A549 (cell line): ENCODE measurements at regions not wholly inside any gene's neighbourhood (a gene's known extent, or its start where the extent isn't known, plus 50 kb on each side); places are given as distances from the start of the nearest gene placed in this dataset.

Source experiments
- ATAC-seq, 2 experiments: fragments of 200-7000 bp in 1 of 2; fragments of >200 bp in 1 of 2; cut with Nextera tagmentation in 1 of 2; cut with Tn5 transposase in 1 of 2; 3 replicates each; pipeline versions ENCODE4 v1.8.0 to v1.9.1; 2018 to 2020; ENCODE audit warnings: mild to moderate bottlenecking in 1 of 2, moderate library complexity in 1 of 2
- CTCF ChIA-PET: fragments of 300-600 bp; sonication (Branson Sonifier 250); formaldehyde crosslinking; extraction: SDS; loops from one replicate; lab custom pipeline; 2021; ENCODE audit warnings: antibody characterized with exemption, inconsistent platforms; lab: Yijun Ruan, JAX
- POLR2A ChIA-PET: fragments of 350-600 bp; formaldehyde crosslinking; extraction: SDS; loops from one replicate; lab custom pipeline; 2021; ENCODE audit warnings: antibody characterized with exemption, inconsistent platforms; lab: Yijun Ruan, JAX
- DNase-seq, 2 experiments: peaks; one replicate each; pipeline versions ENCODE4 v3.0.0 to v3.0.0-alpha.2; 2011 to 2016; ENCODE audit warnings: low read depth in 1 of 2, low spot score in 1 of 2
- FAIRE-seq: peaks from 2 replicates; lab custom pipeline; 2011; peaks lifted over from hg19 to GRCh38; lab: Jason Lieb, UNC
- H3K27ac ChIP-seq, 2 experiments: fragments of >200 bp; sonication (Bioruptor Twin); formaldehyde crosslinking; 3 replicates each; pipeline ENCODE4 v1.5.1; 2016 to 2017
- H3K4me1 ChIP-seq: fragments of >200 bp; sonication (Bioruptor Twin); formaldehyde crosslinking; 3 replicates; pipeline ENCODE4 v1.6.1; 2016
- H3K4me2 ChIP-seq: fragments of >200 bp; sonication (Bioruptor Twin); formaldehyde crosslinking; 3 replicates; pipeline ENCODE4 v1.6.1; 2016
- H3K4me3 ChIP-seq: fragments of >200 bp; sonication (Bioruptor Twin); formaldehyde crosslinking; 3 replicates; pipeline ENCODE4 v1.5.1; 2016
- H3K9me3 ChIP-seq: fragments of >200 bp; sonication (Bioruptor Twin); formaldehyde crosslinking; 3 replicates; pipeline ENCODE4 v1.6.1; 2016
- BHLHE40 ChIP-seq: IDR thresholded peaks from 2 replicates; pipeline ENCODE4 v1.6.1; 2012; ENCODE audit warnings: low read depth, low read length, inconsistent platforms
- CHD4 ChIP-seq: fragments of 200-600 bp; sonication (generic); IDR thresholded peaks from 2 replicates; pipeline ENCODE4 v1.6.1; 2016; ENCODE audit warnings: antibody characterized with exemption, mild to moderate bottlenecking, borderline replicate concordance
- CTCF ChIP-seq: fragments of >200 bp; sonication (Bioruptor Twin); formaldehyde crosslinking; IDR thresholded peaks from 3 replicates; pipeline ENCODE4 v1.5.1; 2016
- EHMT2 ChIP-seq: fragments of 200-600 bp; sonication (generic); IDR thresholded peaks from 2 replicates; pipeline ENCODE4 v1.6.1; 2016; ENCODE audit warnings: antibody characterized with exemption, low read depth, mild to moderate bottlenecking, moderate library complexity
- ELK1 ChIP-seq: fragments of 150-350 bp; IDR thresholded peaks from 2 replicates; pipeline ENCODE4 v1.6.1; 2014; ENCODE audit warnings: low read depth, mild to moderate bottlenecking, low read length
- ESRRA ChIP-seq: fragments of 150-350 bp; IDR thresholded peaks from 2 replicates; pipeline ENCODE4 v1.6.1; 2014; ENCODE audit warnings: mild to moderate bottlenecking, low read length, borderline replicate concordance
- HDAC2 ChIP-seq: fragments of 200-600 bp; sonication (generic); IDR thresholded peaks from 2 replicates; pipeline ENCODE4 v1.6.1; 2016
- HES2 ChIP-seq: fragments of >200 bp; sonication (Bioruptor Twin); formaldehyde crosslinking; IDR thresholded peaks from 2 replicates; pipeline ENCODE4 v1.6.1; 2016
- HEYL ChIP-seq: fragments of 250-450 bp; sonication (Bioruptor Pico); IDR thresholded peaks from 2 replicates; pipeline ENCODE4 v1.8.0; 2021; ENCODE audit warnings: mild to moderate bottlenecking, moderate library complexity
- HOXB5 ChIP-seq: fragments of 250-450 bp; sonication (Bioruptor Pico); IDR thresholded peaks from 2 replicates; pipeline ENCODE4 v1.5.0; 2020; ENCODE audit warnings: mild to moderate bottlenecking, moderate library complexity
- KDM5A ChIP-seq: fragments of 200-600 bp; sonication (generic); IDR thresholded peaks from 2 replicates; pipeline ENCODE4 v1.6.1; 2016; ENCODE audit warnings: antibody characterized with exemption, mild to moderate bottlenecking
- MAZ ChIP-seq: fragments of 150-350 bp; IDR thresholded peaks from 2 replicates; pipeline ENCODE4 v1.6.1; 2014; ENCODE audit warnings: antibody characterized with exemption, low read depth, low read length, borderline replicate concordance
- NFE2L2 ChIP-seq: fragments of 150-350 bp; conservative IDR thresholded peaks from 2 replicates; pipeline ENCODE4 v1.6.1; 2014; ENCODE audit warnings: low read length
- RAD21 ChIP-seq, 2 experiments: fragments of >200 bp in 1 of 2; sonication (Bioruptor Twin) in 1 of 2; formaldehyde crosslinking in 1 of 2; IDR thresholded peaks in 1 of 2; conservative IDR thresholded peaks in 1 of 2; 2 replicates in 1 of 2; 3 replicates in 1 of 2; pipeline ENCODE4 v1.6.1; 2012 to 2018; ENCODE audit warnings: inconsistent platforms in 1 of 2
- REST ChIP-seq: fragments of 200-600 bp; sonication (generic); IDR thresholded peaks from 2 replicates; pipeline ENCODE4 v1.6.1; 2016; ENCODE audit warnings: antibody characterized with exemption, mild to moderate bottlenecking, moderate library complexity
- SREBF2 ChIP-seq: fragments of 450-650 bp; IDR thresholded peaks from 2 replicates; pipeline ENCODE4 v1.6.1; 2014; ENCODE audit warnings: mild to moderate bottlenecking, moderate library complexity
- USF2 ChIP-seq: fragments of 450-650 bp; IDR thresholded peaks from 2 replicates; pipeline ENCODE4 v1.6.1; 2014; ENCODE audit warnings: antibody characterized with exemption
- WGBS: methylation state at CpG from one replicate; pipeline ENCODE4 v1.1.6; 2017; ENCODE audit errors: missing lambda C conversion rate; 5-methylcytosine and 5-hydroxymethylcytosine counted together

- Histone ChIP-seq H3K4me2 (no peak overlapping the region), H3K9me3 (no peaks in the 10 kb centered on the region), H3K4me3 (no peak overlapping the region), H3K4me1 (peaks cover 15% of the 10 kb centered on the region), H3K27ac (no peak overlapping the region)
- TF ChIP-seq CTCF (no peak), MAZ (no peak), HEYL (CRISPR knock-in tag) (no peak), BHLHE40 (no peak), HDAC2 (no peak), HOXB5 (CRISPR knock-in tag) (no peak), RAD21 (conservative IDR thresholded peaks at IDR 0.05 in 1 of 2, IDR thresholded peaks at IDR 0.05 in 1 of 2) (no peak), ESRRA (no peak), HES2 (no peak), USF2 (no peak), SREBF2 (no peak)
- ATAC-seq, result no peak
- no peak for FAIRE-seq
- ChIA-PET POLR2A (no interaction called here), CTCF (interaction anchor here (1.1 to 1.5 kb wide), 2 partner anchors 45 to 77 kb away, joined by 4 read pairs; no protein-coding TSS in a partner anchor)
- no peak for DNase-seq
- WGBS, result 81% methylated on average over 3 of the region's 3 CpGs
Observed at GRCh38 chr2:42904576-42904876, 112.1 kb upstream of the HAAO start.

GRCh38 chr2:42903821-42904575 is 111.6 kb upstream of the HAAO start:
- ChIA-PET CTCF (interaction anchor here (1.1 to 1.8 kb wide), 3 partner anchors 44 to 76 kb away, joined by 4 to 7 read pairs (median 4); no protein-coding TSS in a partner anchor), POLR2A (no interaction called here)
- Histone ChIP-seq H3K4me1 (peaks cover 15% of the 10 kb centered on the region), H3K4me2 (no peak overlapping the region), H3K9me3 (no peaks in the 10 kb centered on the region), H3K4me3 (no peak overlapping the region), H3K27ac (no peak overlapping the region)
- TF ChIP-seq NFE2L2 (no peak), REST (no peak), EHMT2 (no peak), CHD4 (no peak), KDM5A (no peak), ELK1 (no peak)
- ATAC-seq (no peak), FAIRE-seq (no peak), DNase-seq (no peak)
- 79% methylated on average over 16 of the region's 16 CpGs for WGBS
